ENCODE measurements at regions not wholly inside any gene's neighbourhood (a gene's known extent, or its start where the extent isn't known, plus 50 kb on each side); places are given as distances from the start of the nearest gene placed in this dataset.

DNA sequence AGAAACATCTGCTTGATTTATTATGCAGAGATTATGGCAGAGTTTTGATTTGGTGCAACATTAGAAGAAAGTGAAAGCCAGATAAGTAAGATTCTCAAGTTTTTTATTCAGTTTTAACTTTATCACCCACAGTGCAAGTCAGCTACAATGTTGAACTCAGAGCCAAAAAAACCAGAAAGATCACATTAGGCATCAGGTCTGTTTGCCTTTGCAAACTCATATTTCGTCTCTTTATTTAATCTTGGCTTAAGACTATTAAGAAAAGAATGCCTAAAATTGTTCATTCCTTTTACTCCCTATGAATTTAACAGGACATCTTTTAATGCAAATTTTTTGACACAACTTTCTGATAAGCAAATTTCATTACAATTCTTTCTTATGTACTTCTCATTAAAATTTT, 76.0 kb upstream of the TMEM26 start (continued):
- TF ChIP-seq FOXA1 (IDR thresholded peaks at IDR 0.05), result no peak
- no peak for TF ChIP-seq HNF4A (conservative IDR thresholded peaks at IDR 0.05)

DNA sequence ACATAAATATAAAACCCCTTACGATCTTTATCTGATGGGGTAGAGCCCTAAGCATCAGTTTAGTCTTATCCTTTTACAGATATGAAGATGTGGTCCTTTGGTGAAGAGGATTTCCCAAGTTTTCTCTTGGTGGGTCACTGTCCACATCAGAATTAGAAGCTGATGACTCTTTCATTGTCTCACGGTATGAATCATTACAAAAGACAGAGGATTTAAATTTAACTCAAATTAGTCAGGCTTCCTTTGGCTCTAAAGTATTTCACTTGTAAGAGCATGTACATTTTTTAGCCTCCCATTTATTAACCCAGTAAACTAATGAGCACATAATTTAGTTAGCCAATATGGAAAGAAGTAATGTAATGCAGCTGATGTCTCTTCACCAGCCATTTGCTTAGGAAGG, 49.9 kb upstream of the TMEM26 start:
- Histone ChIP-seq H3K9me3 (ENCODE audit: control insufficient read depth in 4 of 4, low read length in 3 of 4) (no peaks in the 10 kb centered on the region), H3K36me3 (ENCODE audit: control insufficient read depth in 4 of 4, insufficient read depth in 3 of 4, low read depth in 1 of 4, low read length in 3 of 4) (no peaks in the 10 kb centered on the region), H3K9ac (ENCODE audit: low read depth in 1 of 2, low read length in 2 of 2) (no peak overlapping the region), H3K4me3 (ENCODE audit: low read depth in 1 of 3, low read length in 3 of 3) (no peak overlapping the region), H3K27ac (ENCODE audit: low read depth in 1 of 2, low read length in 2 of 2) (no peak overlapping the region), H3K4me1 (ENCODE audit: control insufficient read depth in 4 of 4, insufficient read depth in 4 of 4, low read length in 3 of 4) (no peaks in the 10 kb centered on the region), H3K27me3 (ENCODE audit: control insufficient read depth in 4 of 4, insufficient read depth in 4 of 4, low read length in 3 of 4) (no peaks in the 10 kb centered on the region)
- 58% methylated on average over 2 of the region's 2 CpGs for WGBS
- TF ChIP-seq, protein P1, sequence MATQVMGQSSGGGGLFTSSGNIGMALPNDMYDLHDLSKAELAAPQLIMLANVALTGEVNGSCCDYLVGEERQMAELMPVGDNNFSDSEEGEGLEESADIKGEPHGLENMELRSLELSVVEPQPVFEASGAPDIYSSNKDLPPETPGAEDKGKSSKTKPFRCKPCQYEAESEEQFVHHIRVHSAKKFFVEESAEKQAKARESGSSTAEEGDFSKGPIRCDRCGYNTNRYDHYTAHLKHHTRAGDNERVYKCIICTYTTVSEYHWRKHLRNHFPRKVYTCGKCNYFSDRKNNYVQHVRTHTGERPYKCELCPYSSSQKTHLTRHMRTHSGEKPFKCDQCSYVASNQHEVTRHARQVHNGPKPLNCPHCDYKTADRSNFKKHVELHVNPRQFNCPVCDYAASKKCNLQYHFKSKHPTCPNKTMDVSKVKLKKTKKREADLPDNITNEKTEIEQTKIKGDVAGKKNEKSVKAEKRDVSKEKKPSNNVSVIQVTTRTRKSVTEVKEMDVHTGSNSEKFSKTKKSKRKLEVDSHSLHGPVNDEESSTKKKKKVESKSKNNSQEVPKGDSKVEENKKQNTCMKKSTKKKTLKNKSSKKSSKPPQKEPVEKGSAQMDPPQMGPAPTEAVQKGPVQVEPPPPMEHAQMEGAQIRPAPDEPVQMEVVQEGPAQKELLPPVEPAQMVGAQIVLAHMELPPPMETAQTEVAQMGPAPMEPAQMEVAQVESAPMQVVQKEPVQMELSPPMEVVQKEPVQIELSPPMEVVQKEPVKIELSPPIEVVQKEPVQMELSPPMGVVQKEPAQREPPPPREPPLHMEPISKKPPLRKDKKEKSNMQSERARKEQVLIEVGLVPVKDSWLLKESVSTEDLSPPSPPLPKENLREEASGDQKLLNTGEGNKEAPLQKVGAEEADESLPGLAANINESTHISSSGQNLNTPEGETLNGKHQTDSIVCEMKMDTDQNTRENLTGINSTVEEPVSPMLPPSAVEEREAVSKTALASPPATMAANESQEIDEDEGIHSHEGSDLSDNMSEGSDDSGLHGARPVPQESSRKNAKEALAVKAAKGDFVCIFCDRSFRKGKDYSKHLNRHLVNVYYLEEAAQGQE (IDR thresholded peaks at IDR 0.05), result no peak
- TF ChIP-seq, protein P2, sequence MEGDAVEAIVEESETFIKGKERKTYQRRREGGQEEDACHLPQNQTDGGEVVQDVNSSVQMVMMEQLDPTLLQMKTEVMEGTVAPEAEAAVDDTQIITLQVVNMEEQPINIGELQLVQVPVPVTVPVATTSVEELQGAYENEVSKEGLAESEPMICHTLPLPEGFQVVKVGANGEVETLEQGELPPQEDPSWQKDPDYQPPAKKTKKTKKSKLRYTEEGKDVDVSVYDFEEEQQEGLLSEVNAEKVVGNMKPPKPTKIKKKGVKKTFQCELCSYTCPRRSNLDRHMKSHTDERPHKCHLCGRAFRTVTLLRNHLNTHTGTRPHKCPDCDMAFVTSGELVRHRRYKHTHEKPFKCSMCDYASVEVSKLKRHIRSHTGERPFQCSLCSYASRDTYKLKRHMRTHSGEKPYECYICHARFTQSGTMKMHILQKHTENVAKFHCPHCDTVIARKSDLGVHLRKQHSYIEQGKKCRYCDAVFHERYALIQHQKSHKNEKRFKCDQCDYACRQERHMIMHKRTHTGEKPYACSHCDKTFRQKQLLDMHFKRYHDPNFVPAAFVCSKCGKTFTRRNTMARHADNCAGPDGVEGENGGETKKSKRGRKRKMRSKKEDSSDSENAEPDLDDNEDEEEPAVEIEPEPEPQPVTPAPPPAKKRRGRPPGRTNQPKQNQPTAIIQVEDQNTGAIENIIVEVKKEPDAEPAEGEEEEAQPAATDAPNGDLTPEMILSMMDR (IDR thresholded peaks at IDR 0.05; ENCODE audit: low read depth, low read length, missing input control), result no peak
- TF ChIP-seq JUND (IDR thresholded peaks at IDR 0.05), result no peak
- TF ChIP-seq, protein P3, sequence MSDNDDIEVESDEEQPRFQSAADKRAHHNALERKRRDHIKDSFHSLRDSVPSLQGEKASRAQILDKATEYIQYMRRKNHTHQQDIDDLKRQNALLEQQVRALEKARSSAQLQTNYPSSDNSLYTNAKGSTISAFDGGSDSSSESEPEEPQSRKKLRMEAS (IDR thresholded peaks at IDR 0.05), result no peak
- TF ChIP-seq TAF1 (conservative IDR thresholded peaks at IDR 0.05), result no peak
- TF ChIP-seq RAD21 (IDR thresholded peaks at IDR 0.05), result no peak
- TF ChIP-seq, protein P4, sequence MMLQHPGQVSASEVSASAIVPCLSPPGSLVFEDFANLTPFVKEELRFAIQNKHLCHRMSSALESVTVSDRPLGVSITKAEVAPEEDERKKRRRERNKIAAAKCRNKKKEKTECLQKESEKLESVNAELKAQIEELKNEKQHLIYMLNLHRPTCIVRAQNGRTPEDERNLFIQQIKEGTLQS (IDR thresholded peaks at IDR 0.05), result no peak
- TF ChIP-seq YY1 (IDR thresholded peaks at IDR 0.05), result no peak
- TF ChIP-seq, protein P5, sequence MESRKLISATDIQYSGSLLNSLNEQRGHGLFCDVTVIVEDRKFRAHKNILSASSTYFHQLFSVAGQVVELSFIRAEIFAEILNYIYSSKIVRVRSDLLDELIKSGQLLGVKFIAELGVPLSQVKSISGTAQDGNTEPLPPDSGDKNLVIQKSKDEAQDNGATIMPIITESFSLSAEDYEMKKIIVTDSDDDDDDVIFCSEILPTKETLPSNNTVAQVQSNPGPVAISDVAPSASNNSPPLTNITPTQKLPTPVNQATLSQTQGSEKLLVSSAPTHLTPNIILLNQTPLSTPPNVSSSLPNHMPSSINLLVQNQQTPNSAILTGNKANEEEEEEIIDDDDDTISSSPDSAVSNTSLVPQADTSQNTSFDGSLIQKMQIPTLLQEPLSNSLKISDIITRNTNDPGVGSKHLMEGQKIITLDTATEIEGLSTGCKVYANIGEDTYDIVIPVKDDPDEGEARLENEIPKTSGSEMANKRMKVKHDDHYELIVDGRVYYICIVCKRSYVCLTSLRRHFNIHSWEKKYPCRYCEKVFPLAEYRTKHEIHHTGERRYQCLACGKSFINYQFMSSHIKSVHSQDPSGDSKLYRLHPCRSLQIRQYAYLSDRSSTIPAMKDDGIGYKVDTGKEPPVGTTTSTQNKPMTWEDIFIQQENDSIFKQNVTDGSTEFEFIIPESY (IDR thresholded peaks at IDR 0.05), result no peak
- TF ChIP-seq FOXA1 (IDR thresholded peaks at IDR 0.05), result no peak
- no peak for TF ChIP-seq NR2F2 (IDR thresholded peaks at IDR 0.05)
- TF ChIP-seq HNF4A (conservative IDR thresholded peaks at IDR 0.05), result no peak
- TF ChIP-seq SP1 (IDR thresholded peaks at IDR 0.05), result no peak
- no peak for TF ChIP-seq GABPA (IDR thresholded peaks at IDR 0.05 in 1 of 2, conservative IDR thresholded peaks at IDR 0.05 in 1 of 2)
- TF ChIP-seq HNF4G (IDR thresholded peaks at IDR 0.05), result no peak
- TF ChIP-seq FOXA2 (IDR thresholded peaks at IDR 0.05), result no peak
- TF ChIP-seq EGR1 (IDR thresholded peaks at IDR 0.05; ENCODE audit: low read depth in 2 of 2), result no peak
- DNase-seq (ENCODE audit: low spot score), result no peak
